ENCODE measurements at regions not wholly inside any gene's neighbourhood (a gene's known extent, or its start where the extent isn't known, plus 50 kb on each side); places are given as distances from the start of the nearest gene placed in this dataset.

DNA sequence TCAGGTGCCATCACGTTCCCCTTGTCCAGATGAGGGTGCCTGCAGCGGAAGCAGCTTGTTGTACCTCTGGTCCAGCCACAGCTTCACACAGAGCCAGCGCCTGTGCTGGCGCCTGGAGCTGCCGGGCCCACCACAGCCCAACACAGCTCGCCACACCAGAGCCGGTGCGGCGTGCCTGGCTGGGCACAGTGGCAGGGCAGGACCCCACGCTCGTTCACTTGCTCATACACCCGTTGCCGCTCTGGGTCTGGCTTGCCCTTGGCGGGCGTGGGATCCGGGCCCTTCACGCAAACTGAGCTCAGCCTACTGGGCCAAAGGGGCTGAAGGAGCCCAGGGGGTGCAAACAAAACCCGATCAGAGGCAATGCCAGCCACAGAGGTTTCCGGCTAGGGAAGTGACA lies 492.5 kb upstream of the MANEA start (continued):
- TF ChIP-seq, protein P1, sequence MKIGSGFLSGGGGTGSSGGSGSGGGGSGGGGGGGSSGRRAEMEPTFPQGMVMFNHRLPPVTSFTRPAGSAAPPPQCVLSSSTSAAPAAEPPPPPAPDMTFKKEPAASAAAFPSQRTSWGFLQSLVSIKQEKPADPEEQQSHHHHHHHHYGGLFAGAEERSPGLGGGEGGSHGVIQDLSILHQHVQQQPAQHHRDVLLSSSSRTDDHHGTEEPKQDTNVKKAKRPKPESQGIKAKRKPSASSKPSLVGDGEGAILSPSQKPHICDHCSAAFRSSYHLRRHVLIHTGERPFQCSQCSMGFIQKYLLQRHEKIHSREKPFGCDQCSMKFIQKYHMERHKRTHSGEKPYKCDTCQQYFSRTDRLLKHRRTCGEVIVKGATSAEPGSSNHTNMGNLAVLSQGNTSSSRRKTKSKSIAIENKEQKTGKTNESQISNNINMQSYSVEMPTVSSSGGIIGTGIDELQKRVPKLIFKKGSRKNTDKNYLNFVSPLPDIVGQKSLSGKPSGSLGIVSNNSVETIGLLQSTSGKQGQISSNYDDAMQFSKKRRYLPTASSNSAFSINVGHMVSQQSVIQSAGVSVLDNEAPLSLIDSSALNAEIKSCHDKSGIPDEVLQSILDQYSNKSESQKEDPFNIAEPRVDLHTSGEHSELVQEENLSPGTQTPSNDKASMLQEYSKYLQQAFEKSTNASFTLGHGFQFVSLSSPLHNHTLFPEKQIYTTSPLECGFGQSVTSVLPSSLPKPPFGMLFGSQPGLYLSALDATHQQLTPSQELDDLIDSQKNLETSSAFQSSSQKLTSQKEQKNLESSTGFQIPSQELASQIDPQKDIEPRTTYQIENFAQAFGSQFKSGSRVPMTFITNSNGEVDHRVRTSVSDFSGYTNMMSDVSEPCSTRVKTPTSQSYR (CRISPR knock-in tag; IDR thresholded peaks at IDR 0.05), result no peak
- TF ChIP-seq, protein P2, sequence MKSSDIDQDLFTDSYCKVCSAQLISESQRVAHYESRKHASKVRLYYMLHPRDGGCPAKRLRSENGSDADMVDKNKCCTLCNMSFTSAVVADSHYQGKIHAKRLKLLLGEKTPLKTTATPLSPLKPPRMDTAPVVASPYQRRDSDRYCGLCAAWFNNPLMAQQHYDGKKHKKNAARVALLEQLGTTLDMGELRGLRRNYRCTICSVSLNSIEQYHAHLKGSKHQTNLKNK (CRISPR knock-in tag; IDR thresholded peaks at IDR 0.05), result no peak
- TF ChIP-seq ZNF232 (CRISPR knock-in tag; IDR thresholded peaks at IDR 0.05), result no peak
- TF ChIP-seq, protein P3, sequence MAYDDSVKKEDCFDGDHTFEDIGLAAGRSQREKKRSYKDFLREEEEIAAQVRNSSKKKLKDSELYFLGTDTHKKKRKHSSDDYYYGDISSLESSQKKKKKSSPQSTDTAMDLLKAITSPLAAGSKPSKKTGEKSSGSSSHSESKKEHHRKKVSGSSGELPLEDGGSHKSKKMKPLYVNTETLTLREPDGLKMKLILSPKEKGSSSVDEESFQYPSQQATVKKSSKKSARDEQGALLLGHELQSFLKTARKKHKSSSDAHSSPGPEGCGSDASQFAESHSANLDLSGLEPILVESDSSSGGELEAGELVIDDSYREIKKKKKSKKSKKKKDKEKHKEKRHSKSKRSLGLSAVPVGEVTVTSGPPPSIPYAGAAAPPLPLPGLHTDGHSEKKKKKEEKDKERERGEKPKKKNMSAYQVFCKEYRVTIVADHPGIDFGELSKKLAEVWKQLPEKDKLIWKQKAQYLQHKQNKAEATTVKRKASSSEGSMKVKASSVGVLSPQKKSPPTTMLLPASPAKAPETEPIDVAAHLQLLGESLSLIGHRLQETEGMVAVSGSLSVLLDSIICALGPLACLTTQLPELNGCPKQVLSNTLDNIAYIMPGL (CRISPR knock-in tag; IDR thresholded peaks at IDR 0.05), result no peak
- TF ChIP-seq, protein P4, sequence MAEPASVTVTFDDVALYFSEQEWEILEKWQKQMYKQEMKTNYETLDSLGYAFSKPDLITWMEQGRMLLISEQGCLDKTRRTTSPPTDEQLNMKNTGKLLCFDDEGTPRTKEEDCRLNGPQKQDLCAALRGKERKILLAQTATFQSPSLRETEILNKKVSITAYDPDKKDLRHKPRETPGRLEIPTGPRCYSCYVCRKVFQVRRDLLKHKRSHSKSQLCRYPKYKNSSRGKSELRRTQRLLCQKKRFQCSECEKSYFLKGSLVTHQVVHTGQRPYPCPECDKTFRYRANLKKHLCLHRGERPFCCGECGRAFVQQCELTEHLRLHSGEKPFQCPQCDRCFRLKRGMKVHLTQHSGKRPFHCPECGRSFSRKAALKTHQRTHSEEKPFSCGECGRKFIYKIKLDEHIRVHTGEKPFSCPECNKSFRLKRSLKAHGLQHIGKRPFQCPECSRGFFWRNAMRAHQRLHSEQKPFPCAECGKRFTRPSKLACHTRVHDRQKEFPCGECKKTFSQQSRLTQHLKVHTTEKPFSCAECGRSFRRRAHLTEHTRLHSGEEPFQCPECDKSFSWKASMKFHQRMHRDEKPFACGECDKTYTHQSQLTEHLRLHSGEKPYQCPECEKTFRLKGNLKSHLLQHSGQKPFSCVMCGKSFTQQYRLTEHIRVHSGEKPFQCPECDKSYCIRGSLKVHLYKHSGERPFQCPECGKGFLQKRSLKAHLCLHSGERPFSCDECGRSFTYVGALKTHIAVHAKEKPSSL (CRISPR knock-in tag; conservative IDR thresholded peaks at IDR 0.05), result no peak
- TF ChIP-seq, protein P5, sequence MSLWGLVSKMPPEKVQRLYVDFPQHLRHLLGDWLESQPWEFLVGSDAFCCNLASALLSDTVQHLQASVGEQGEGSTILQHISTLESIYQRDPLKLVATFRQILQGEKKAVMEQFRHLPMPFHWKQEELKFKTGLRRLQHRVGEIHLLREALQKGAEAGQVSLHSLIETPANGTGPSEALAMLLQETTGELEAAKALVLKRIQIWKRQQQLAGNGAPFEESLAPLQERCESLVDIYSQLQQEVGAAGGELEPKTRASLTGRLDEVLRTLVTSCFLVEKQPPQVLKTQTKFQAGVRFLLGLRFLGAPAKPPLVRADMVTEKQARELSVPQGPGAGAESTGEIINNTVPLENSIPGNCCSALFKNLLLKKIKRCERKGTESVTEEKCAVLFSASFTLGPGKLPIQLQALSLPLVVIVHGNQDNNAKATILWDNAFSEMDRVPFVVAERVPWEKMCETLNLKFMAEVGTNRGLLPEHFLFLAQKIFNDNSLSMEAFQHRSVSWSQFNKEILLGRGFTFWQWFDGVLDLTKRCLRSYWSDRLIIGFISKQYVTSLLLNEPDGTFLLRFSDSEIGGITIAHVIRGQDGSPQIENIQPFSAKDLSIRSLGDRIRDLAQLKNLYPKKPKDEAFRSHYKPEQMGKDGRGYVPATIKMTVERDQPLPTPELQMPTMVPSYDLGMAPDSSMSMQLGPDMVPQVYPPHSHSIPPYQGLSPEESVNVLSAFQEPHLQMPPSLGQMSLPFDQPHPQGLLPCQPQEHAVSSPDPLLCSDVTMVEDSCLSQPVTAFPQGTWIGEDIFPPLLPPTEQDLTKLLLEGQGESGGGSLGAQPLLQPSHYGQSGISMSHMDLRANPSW (CRISPR knock-in tag; conservative IDR thresholded peaks at IDR 0.05; ENCODE audit: low read depth), result no peak
- TF ChIP-seq, protein P6, sequence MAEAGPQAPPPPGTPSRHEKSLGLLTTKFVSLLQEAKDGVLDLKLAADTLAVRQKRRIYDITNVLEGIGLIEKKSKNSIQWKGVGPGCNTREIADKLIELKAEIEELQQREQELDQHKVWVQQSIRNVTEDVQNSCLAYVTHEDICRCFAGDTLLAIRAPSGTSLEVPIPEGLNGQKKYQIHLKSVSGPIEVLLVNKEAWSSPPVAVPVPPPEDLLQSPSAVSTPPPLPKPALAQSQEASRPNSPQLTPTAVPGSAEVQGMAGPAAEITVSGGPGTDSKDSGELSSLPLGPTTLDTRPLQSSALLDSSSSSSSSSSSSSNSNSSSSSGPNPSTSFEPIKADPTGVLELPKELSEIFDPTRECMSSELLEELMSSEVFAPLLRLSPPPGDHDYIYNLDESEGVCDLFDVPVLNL (CRISPR knock-in tag; IDR thresholded peaks at IDR 0.05; ENCODE audit: borderline replicate concordance, low read depth), result no peak
- TF ChIP-seq, protein P7, sequence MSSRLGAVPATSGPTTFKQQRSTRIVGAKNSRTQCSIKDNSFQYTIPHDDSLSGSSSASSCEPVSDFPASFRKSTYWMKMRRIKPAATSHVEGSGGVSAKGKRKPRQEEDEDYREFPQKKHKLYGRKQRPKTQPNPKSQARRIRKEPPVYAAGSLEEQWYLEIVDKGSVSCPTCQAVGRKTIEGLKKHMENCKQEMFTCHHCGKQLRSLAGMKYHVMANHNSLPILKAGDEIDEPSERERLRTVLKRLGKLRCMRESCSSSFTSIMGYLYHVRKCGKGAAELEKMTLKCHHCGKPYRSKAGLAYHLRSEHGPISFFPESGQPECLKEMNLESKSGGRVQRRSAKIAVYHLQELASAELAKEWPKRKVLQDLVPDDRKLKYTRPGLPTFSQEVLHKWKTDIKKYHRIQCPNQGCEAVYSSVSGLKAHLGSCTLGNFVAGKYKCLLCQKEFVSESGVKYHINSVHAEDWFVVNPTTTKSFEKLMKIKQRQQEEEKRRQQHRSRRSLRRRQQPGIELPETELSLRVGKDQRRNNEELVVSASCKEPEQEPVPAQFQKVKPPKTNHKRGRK (CRISPR knock-in tag; IDR thresholded peaks at IDR 0.05; ENCODE audit: borderline replicate concordance), result no peak
- TF ChIP-seq, protein P8, sequence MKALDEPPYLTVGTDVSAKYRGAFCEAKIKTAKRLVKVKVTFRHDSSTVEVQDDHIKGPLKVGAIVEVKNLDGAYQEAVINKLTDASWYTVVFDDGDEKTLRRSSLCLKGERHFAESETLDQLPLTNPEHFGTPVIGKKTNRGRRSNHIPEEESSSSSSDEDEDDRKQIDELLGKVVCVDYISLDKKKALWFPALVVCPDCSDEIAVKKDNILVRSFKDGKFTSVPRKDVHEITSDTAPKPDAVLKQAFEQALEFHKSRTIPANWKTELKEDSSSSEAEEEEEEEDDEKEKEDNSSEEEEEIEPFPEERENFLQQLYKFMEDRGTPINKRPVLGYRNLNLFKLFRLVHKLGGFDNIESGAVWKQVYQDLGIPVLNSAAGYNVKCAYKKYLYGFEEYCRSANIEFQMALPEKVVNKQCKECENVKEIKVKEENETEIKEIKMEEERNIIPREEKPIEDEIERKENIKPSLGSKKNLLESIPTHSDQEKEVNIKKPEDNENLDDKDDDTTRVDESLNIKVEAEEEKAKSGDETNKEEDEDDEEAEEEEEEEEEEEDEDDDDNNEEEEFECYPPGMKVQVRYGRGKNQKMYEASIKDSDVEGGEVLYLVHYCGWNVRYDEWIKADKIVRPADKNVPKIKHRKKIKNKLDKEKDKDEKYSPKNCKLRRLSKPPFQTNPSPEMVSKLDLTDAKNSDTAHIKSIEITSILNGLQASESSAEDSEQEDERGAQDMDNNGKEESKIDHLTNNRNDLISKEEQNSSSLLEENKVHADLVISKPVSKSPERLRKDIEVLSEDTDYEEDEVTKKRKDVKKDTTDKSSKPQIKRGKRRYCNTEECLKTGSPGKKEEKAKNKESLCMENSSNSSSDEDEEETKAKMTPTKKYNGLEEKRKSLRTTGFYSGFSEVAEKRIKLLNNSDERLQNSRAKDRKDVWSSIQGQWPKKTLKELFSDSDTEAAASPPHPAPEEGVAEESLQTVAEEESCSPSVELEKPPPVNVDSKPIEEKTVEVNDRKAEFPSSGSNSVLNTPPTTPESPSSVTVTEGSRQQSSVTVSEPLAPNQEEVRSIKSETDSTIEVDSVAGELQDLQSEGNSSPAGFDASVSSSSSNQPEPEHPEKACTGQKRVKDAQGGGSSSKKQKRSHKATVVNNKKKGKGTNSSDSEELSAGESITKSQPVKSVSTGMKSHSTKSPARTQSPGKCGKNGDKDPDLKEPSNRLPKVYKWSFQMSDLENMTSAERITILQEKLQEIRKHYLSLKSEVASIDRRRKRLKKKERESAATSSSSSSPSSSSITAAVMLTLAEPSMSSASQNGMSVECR (CRISPR knock-in tag; IDR thresholded peaks at IDR 0.05; ENCODE audit: borderline replicate concordance), result no peak

Data from WTC11 (cell line).